ENCODE measurements at regions not wholly inside any gene's neighbourhood (a gene's known extent, or its start where the extent isn't known, plus 50 kb on each side); places are given as distances from the start of the nearest gene placed in this dataset.

GRCh38 chr1:219434285-219434922 lies 178.5 kb downstream of the ZC3H11B start:
- TF ChIP-seq, protein P1, sequence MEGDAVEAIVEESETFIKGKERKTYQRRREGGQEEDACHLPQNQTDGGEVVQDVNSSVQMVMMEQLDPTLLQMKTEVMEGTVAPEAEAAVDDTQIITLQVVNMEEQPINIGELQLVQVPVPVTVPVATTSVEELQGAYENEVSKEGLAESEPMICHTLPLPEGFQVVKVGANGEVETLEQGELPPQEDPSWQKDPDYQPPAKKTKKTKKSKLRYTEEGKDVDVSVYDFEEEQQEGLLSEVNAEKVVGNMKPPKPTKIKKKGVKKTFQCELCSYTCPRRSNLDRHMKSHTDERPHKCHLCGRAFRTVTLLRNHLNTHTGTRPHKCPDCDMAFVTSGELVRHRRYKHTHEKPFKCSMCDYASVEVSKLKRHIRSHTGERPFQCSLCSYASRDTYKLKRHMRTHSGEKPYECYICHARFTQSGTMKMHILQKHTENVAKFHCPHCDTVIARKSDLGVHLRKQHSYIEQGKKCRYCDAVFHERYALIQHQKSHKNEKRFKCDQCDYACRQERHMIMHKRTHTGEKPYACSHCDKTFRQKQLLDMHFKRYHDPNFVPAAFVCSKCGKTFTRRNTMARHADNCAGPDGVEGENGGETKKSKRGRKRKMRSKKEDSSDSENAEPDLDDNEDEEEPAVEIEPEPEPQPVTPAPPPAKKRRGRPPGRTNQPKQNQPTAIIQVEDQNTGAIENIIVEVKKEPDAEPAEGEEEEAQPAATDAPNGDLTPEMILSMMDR (conservative IDR thresholded peaks at IDR 0.05; ENCODE audit: low read depth, low read length) = no peak
- TF ChIP-seq EZH2 (IDR thresholded peaks at IDR 0.05; ENCODE audit: borderline replicate concordance, low read depth, low read length, poor library complexity, severe bottlenecking) = no peak
